K562 (cell line): ENCODE measurements at regions not wholly inside any gene's neighbourhood (a gene's known extent, or its start where the extent isn't known, plus 50 kb on each side); places are given as distances from the start of the nearest gene placed in this dataset.

Experiments used
- ATAC-seq: fragments of 200-7000 bp; cut with Tn5 transposase; 3 replicates; pipeline ENCODE4 v1.9.1; 2020; ENCODE audit warnings: moderate library complexity
- BruUV-seq: library from RNA; stranded (reverse); fragments of 400-500 nt; replicated peaks from 2 replicates; lab custom pipeline; 2021; lab: Mats Ljungman, UMichigan
- CTCF ChIA-PET: fragments of 300-600 bp; formaldehyde crosslinking; extraction: SDS; loops from one replicate; lab custom pipeline; 2021; ENCODE audit warnings: low intra/inter-chr PET ratio; lab: Yijun Ruan, JAX
- POLR2A ChIA-PET: fragments of 300-600, 350-650 bp; sonication (Branson Sonifier 250); formaldehyde crosslinking; extraction: SDS; loops from one replicate; lab custom pipeline; 2021; ENCODE audit warnings: antibody characterized with exemption, inconsistent platforms; lab: Yijun Ruan, JAX
- DNase-seq, 4 experiments: peaks; one replicate each; pipeline versions ENCODE4 v3.0.0 to v3.0.0-alpha.2; 2011 to 2018; ENCODE audit warnings: low spot score in 3 of 4, mixed read lengths in 3 of 4; ENCODE audit errors: extremely low read depth in 1 of 4
- FAIRE-seq: peaks from 2 replicates; lab custom pipeline; 2011; peaks lifted over from hg19 to GRCh38; lab: Jason Lieb, UNC
- H2AFZ ChIP-seq: 2 replicates; pipeline ENCODE4 v1.6.0; 2011; ENCODE audit warnings: low read depth, low read length, control low read depth, inconsistent platforms
- H3K27ac ChIP-seq: fragments of 200-600 bp; 3 replicates; pipeline ENCODE4 v1.8.0; 2011; ENCODE audit warnings: low read depth, mild to moderate bottlenecking, control low read depth, inconsistent platforms, low read length, moderate library complexity, mixed read lengths; ENCODE audit errors: extremely low read depth
- H3K27me3 ChIP-seq, 2 experiments: fragments of 300-600 bp in 1 of 2; 2 replicates in 1 of 2; 3 replicates in 1 of 2; pipeline versions ENCODE4 v1.6.0 to v1.8.0; 2011; ENCODE audit warnings: inconsistent platforms in 2 of 2, low read length in 2 of 2, mild to moderate bottlenecking in 1 of 2, mixed read lengths in 1 of 2, moderate library complexity in 1 of 2; ENCODE audit not compliant: control insufficient read depth in 2 of 2, insufficient read depth in 2 of 2
- H3K36me3 ChIP-seq: fragments of 300-600 bp; 3 replicates; pipeline ENCODE4 v1.8.0; 2011; ENCODE audit warnings: mild to moderate bottlenecking, low read length, inconsistent platforms; ENCODE audit not compliant: control insufficient read depth, insufficient read depth
- H3K4me1 ChIP-seq, 2 experiments: fragments of 200-600 bp in 1 of 2; replicated peaks in 1 of 2; 2 replicates in 1 of 2; 3 replicates in 1 of 2; pipeline versions ENCODE4 v1.5.1 to v1.8.0; 2011; ENCODE audit warnings: inconsistent platforms in 2 of 2, low read length in 2 of 2, mild to moderate bottlenecking in 1 of 2, mixed read lengths in 1 of 2, moderate library complexity in 1 of 2; ENCODE audit not compliant: control insufficient read depth in 2 of 2, insufficient read depth in 2 of 2
- H3K4me2 ChIP-seq: 2 replicates; pipeline ENCODE4 v1.6.1; 2011; ENCODE audit warnings: low read length, control low read depth, inconsistent platforms, mixed read lengths; ENCODE audit not compliant: insufficient read depth
- H3K4me3 ChIP-seq: fragments of 200-600 bp; sonication (generic), shearing (Covaris generic); 2 replicates; pipeline ENCODE4 v1.5.1; 2016; ENCODE audit warnings: control low read depth, inconsistent platforms
- H3K79me2 ChIP-seq: fragments of 200-600 bp; 3 replicates; pipeline ENCODE4 v1.8.0; 2011; ENCODE audit warnings: low read length, inconsistent platforms; ENCODE audit not compliant: control insufficient read depth, insufficient read depth
- H3K9ac ChIP-seq, 2 experiments: 2 replicates each; pipeline versions ENCODE4 v1.6.0 to v1.6.1; 2011; ENCODE audit warnings: low read depth in 2 of 2, low read length in 2 of 2, control low read depth in 1 of 2, inconsistent platforms in 1 of 2, mild to moderate bottlenecking in 1 of 2, mixed read lengths in 1 of 2; ENCODE audit not compliant: insufficient read depth in 1 of 2
- H3K9me1 ChIP-seq: one replicate; pipeline ENCODE4 v1.6.0; 2011; ENCODE audit warnings: inconsistent platforms, mild to moderate bottlenecking, low read length, moderate library complexity; ENCODE audit not compliant: control insufficient read depth, insufficient read depth
- H3K9me3 ChIP-seq: replicated peaks from 2 replicates; pipeline ENCODE4 v1.5.1; 2011; ENCODE audit warnings: low read depth, low read length, inconsistent platforms; ENCODE audit not compliant: control insufficient read depth, insufficient read depth
- H4K20me1 ChIP-seq: replicated peaks from 2 replicates; pipeline ENCODE4 v1.6.1; 2011; ENCODE audit warnings: low read length, inconsistent platforms, mixed read lengths; ENCODE audit not compliant: control insufficient read depth, insufficient read depth
- ARHGAP35 ChIP-seq: fragments of 450-650 bp; IDR thresholded peaks from 2 replicates; pipeline ENCODE4 v1.6.1; 2018; ENCODE audit not compliant: partially characterized antibody
- E2F8 ChIP-seq: fragments of 450-650 bp; IDR thresholded peaks from 2 replicates; pipeline ENCODE4 v1.7.1; 2018; ENCODE audit warnings: mild to moderate bottlenecking, low read depth; ENCODE audit not compliant: partially characterized antibody
- TAF15 ChIP-seq: fragments of 200-400 bp; formaldehyde crosslinking; IDR thresholded peaks from 2 replicates; pipeline ENCODE4 v1.6.1; 2017; ENCODE audit warnings: mild to moderate bottlenecking, low read depth, low read length, moderate library complexity
- WGBS: fragments of 100-300 bp; shearing (Covaris generic); methylation state at CpG from one replicate; pipeline ENCODE4 v1.1.6; 2016; ENCODE audit warnings: low coverage, mixed read lengths; ENCODE audit not compliant: insufficient coverage; ENCODE audit errors: missing lambda C conversion rate; 5-methylcytosine and 5-hydroxymethylcytosine counted together
- in situ Hi-C: fragments of 300-500 bp; cut with MboI; formaldehyde crosslinking; loops from 4 replicates; pipeline ENCODE4 v1.15.0; 2018; ENCODE audit warnings: inconsistent platforms, mixed read lengths
- intact Hi-C: fragments of 100-400 bp; cut with micrococcal nuclease; formaldehyde crosslinking; loops from 2 replicates; pipeline ENCODE4 v1.14.2; 2022

- in situ Hi-C loops = no loop called here
- 0% methylated on average over 6 of the region's 6 CpGs for WGBS
- no peak for FAIRE-seq
- ChIA-PET POLR2A (no interaction called here), CTCF (no interaction called here)
- Histone ChIP-seq H3K36me3 (no peaks in the 10 kb centered on the region), H3K27ac (no peak overlapping the region), H3K27me3 (no peaks in the 10 kb centered on the region), H3K9ac (no peak overlapping the region), H3K9me3 (0 out of 2 replicates have a peak, but pooled peaks cover 1% of the 10 kb centered on the region), H3K4me3 (no peak overlapping the region), H4K20me1 (no peaks in the 10 kb centered on the region), H3K4me1 (no peaks in the 10 kb centered on the region), H3K4me2 (no peak overlapping the region), H3K9me1 (no peaks in the 10 kb centered on the region), H2AFZ (no peak overlapping the region), H3K79me2 (no peaks in the 10 kb centered on the region)
- BruUV-seq = no TSS peak
- no peak for ATAC-seq
- DNase-seq = no peak
- intact Hi-C loops = no loop called here
- TF ChIP-seq E2F8 (no peak), ARHGAP35 (no peak), TAF15 (no peak)
Observed at GRCh38 chr6:98384801-98385200, 449.6 kb upstream of the POU3F2 start.
